GM23338 (cell line): ENCODE measurements at regions not wholly inside any gene's neighbourhood (a gene's known extent, or its start where the extent isn't known, plus 50 kb on each side); places are given as distances from the start of the nearest gene placed in this dataset.

Source experiments
- ATAC-seq: fragments of 200-7000 bp; cut with Tn5 transposase; 3 replicates; pipeline ENCODE4 v1.9.1; 2020
- DNase-seq: peaks from one replicate; pipeline ENCODE4 v3.0.0-alpha.2; 2015; ENCODE audit warnings: low spot score
- H2AFZ ChIP-seq: fragments of 200-600 bp; sonication (generic); 2 replicates; pipeline ENCODE4 v1.8.0; 2016; ENCODE audit warnings: antibody characterized with exemption, mild to moderate bottlenecking, moderate library complexity
- H3F3A ChIP-seq: fragments of 200-600 bp; sonication (generic); replicated peaks from 2 replicates; pipeline ENCODE4 v1.8.0; 2017; ENCODE audit warnings: antibody characterized with exemption, mixed run types, low read depth
- H3K27ac ChIP-seq: fragments of 200-600 bp; sonication (generic); 2 replicates; pipeline ENCODE4 v1.6.1; 2016; ENCODE audit warnings: low read depth
- H3K27me3 ChIP-seq: fragments of 200-600 bp; sonication (generic); 2 replicates; pipeline ENCODE4 v1.8.0; 2016; ENCODE audit warnings: mild to moderate bottlenecking, mixed run types, moderate library complexity; ENCODE audit not compliant: insufficient read depth
- H3K36me3 ChIP-seq: fragments of 200-600 bp; sonication (generic); 2 replicates; pipeline ENCODE4 v1.8.0; 2016; ENCODE audit warnings: mild to moderate bottlenecking; ENCODE audit not compliant: insufficient read depth
- H3K4me1 ChIP-seq: fragments of 200-600 bp; sonication (generic); 2 replicates; pipeline ENCODE4 v1.8.0; 2016; ENCODE audit warnings: mild to moderate bottlenecking, moderate library complexity; ENCODE audit not compliant: insufficient read depth
- H3K4me2 ChIP-seq: fragments of 200-600 bp; sonication (generic); 2 replicates; pipeline ENCODE4 v1.7.1; 2017; ENCODE audit warnings: mixed run types
- H3K4me3 ChIP-seq: fragments of 200-600 bp; sonication (generic); 2 replicates; pipeline ENCODE4 v1.6.1; 2016; ENCODE audit warnings: mixed run types
- H3K79me2 ChIP-seq: fragments of 200-600 bp; sonication (generic); replicated peaks from 2 replicates; pipeline ENCODE4 v1.8.0; 2017; ENCODE audit warnings: mild to moderate bottlenecking; ENCODE audit not compliant: insufficient read depth
- H3K9me2 ChIP-seq: fragments of 200-600 bp; sonication (generic); 2 replicates; pipeline ENCODE4 v1.8.0; 2017; ENCODE audit not compliant: insufficient read depth
- H4K20me1 ChIP-seq: fragments of 200-600 bp; sonication (generic); replicated peaks from 2 replicates; pipeline ENCODE4 v1.8.0; 2017; ENCODE audit warnings: mild to moderate bottlenecking; ENCODE audit not compliant: insufficient read depth
- H3K27ac Mint-ChIP-seq: 2 replicates; pipeline ENCODE4 v1.8.0; 2020; ENCODE audit warnings: inconsistent platforms, mild to moderate bottlenecking, moderate library complexity, mixed read lengths
- H3K27me3 Mint-ChIP-seq: 3 replicates; pipeline ENCODE4 v1.8.0; 2022; ENCODE audit warnings: low read depth, mild to moderate bottlenecking, moderate library complexity, mixed read lengths, inconsistent platforms; ENCODE audit not compliant: insufficient read depth, poor library complexity
- H3K36me3 Mint-ChIP-seq: 3 replicates; pipeline ENCODE4 v1.8.0; 2021; ENCODE audit warnings: low read depth, mild to moderate bottlenecking, inconsistent platforms, moderate library complexity, mixed read lengths
- H3K4me1 Mint-ChIP-seq: 3 replicates; pipeline ENCODE4 v1.8.0; 2020; ENCODE audit warnings: mild to moderate bottlenecking, inconsistent platforms, mixed read lengths
- H3K4me3 Mint-ChIP-seq: 3 replicates; pipeline ENCODE4 v1.8.0; 2021; ENCODE audit warnings: moderate library complexity, mild to moderate bottlenecking, inconsistent platforms, mixed read lengths
- H3K9me3 Mint-ChIP-seq: 3 replicates; pipeline ENCODE4 v1.8.0; 2020; ENCODE audit warnings: moderate library complexity, mild to moderate bottlenecking, inconsistent platforms, mixed read lengths
- CREB1 ChIP-seq: fragments of 250-450 bp; sonication (Bioruptor Pico); IDR thresholded peaks from 2 replicates; pipeline ENCODE4 v1.5.0; 2020; ENCODE audit warnings: low read depth, mild to moderate bottlenecking, moderate library complexity
- CTCF ChIP-seq, 2 experiments: fragments of 200-600 bp in 1 of 2; sonication (generic) in 1 of 2; conservative IDR thresholded peaks; 2 replicates each; pipeline versions ENCODE4 v1.5.1 to v1.6.1; 2016 to 2017; ENCODE audit warnings: antibody characterized with exemption in 2 of 2, low read depth in 2 of 2, mild to moderate bottlenecking in 2 of 2, moderate library complexity in 1 of 2
- ETS1 ChIP-seq: IDR thresholded peaks from 2 replicates; pipeline ENCODE4 v1.6.1; 2016; ENCODE audit warnings: antibody characterized with exemption
- EZH2 ChIP-seq: fragments of 200-600 bp; sonication (generic); IDR thresholded peaks from one replicate; pipeline ENCODE4 v1.8.0; 2017; ENCODE audit warnings: antibody characterized with exemption, mild to moderate bottlenecking, low read depth; ENCODE audit not compliant: unreplicated experiment
- EZH2phosphoT487 ChIP-seq: fragments of 200-600 bp; sonication (generic); IDR thresholded peaks from one replicate; pipeline ENCODE4 v1.8.1; 2018; ENCODE audit warnings: antibody characterized with exemption; ENCODE audit not compliant: unreplicated experiment
- JUNB ChIP-seq: IDR thresholded peaks from one replicate; pipeline ENCODE4 v1.6.1; 2016; ENCODE audit warnings: antibody characterized with exemption; ENCODE audit not compliant: unreplicated experiment
- NANOG ChIP-seq: IDR thresholded peaks from 2 replicates; pipeline ENCODE4 v1.6.1; 2016; ENCODE audit warnings: antibody characterized with exemption, borderline replicate concordance
- POLR2AphosphoS5 ChIP-seq: IDR thresholded peaks from 2 replicates; pipeline ENCODE4 v1.6.1; 2016; ENCODE audit warnings: antibody characterized with exemption, low read depth
- REST ChIP-seq: IDR thresholded peaks from one replicate; pipeline ENCODE4 v1.6.1; 2018; ENCODE audit warnings: antibody characterized with exemption; ENCODE audit not compliant: unreplicated experiment
- STAT1 ChIP-seq: IDR thresholded peaks from one replicate; pipeline ENCODE4 v1.6.1; 2016; ENCODE audit warnings: antibody characterized with exemption; ENCODE audit not compliant: unreplicated experiment
- ZNF114 ChIP-seq: fragments of 250-450 bp; sonication (Bioruptor Pico); IDR thresholded peaks from 2 replicates; pipeline ENCODE4 v1.5.0; 2020; ENCODE audit warnings: mild to moderate bottlenecking, moderate library complexity
- ZNF331 ChIP-seq: fragments of 250-450 bp; sonication (Bioruptor Pico); IDR thresholded peaks from 2 replicates; pipeline ENCODE4 v1.5.0; 2020; ENCODE audit warnings: low read depth, mild to moderate bottlenecking, moderate library complexity
- ZNF462 ChIP-seq: fragments of 250-450 bp; sonication (Bioruptor Pico); IDR thresholded peaks from 2 replicates; pipeline ENCODE4 v1.5.0; 2020; ENCODE audit warnings: mild to moderate bottlenecking, moderate library complexity

- Histone ChIP-seq H3K9me2 (peaks cover 16% of the 10 kb centered on the region; the same call in 1 of the 2 replicates), H3K4me2 (no peak overlapping the region), H3K4me3 (no peak overlapping the region), H3K36me3 (no peaks in the 10 kb centered on the region), H3K79me2 (no peaks in the 10 kb centered on the region), H3K27ac (no peak overlapping the region), H3K27me3 (no peaks in the 10 kb centered on the region), H3F3A (no peaks in the 10 kb centered on the region), H4K20me1 (no peaks in the 10 kb centered on the region), H2AFZ (no peak overlapping the region), H3K4me1 (no peaks in the 10 kb centered on the region)
- TF ChIP-seq JUNB (no peak), EZH2phosphoT487 (no peak), ZNF462 (no peak), CREB1 (CRISPR knock-in tag) (no peak), EZH2 (no peak), CTCF (conservative IDR thresholded peaks at IDR 0.05; ENCODE audit: low read depth in 2 of 2) (no peak), ETS1 (no peak), STAT1 (no peak), ZNF331 (no peak), ZNF114 (CRISPR knock-in tag) (no peak), REST (no peak), NANOG (no peak), POLR2AphosphoS5 (no peak)
- Mint-ChIP-seq H3K9me3 (no peaks in the 10 kb centered on the region), H3K36me3 (no peaks in the 10 kb centered on the region), H3K4me1 (peaks cover 3% of the 10 kb centered on the region; the same call in 2 of the 3 replicates), H3K27ac (no peak overlapping the region), H3K27me3 (no peaks in the 10 kb centered on the region), H3K4me3 (no peak overlapping the region)
- ATAC-seq = no peak
- DNase-seq = no peak
Observed at GRCh38 chr2:67255933-67256615, 141.1 kb upstream of the ETAA1 start.
